ENCODE measurements at regions not wholly inside any gene's neighbourhood (a gene's known extent, or its start where the extent isn't known, plus 50 kb on each side); places are given as distances from the start of the nearest gene placed in this dataset.

- Histone ChIP-seq H3K27ac (ENCODE audit: low read depth, low read length, poor library complexity, severe bottlenecking) (no peak overlapping the region), H3K36me3 (ENCODE audit: insufficient read depth, low read length) (no peaks in the 10 kb centered on the region), H3K9me2 (ENCODE audit: insufficient read depth, low read length) (no peaks in the 10 kb centered on the region), H3K79me2 (ENCODE audit: insufficient read depth, low read depth, low read length) (no peaks in the 10 kb centered on the region), H3K4me2 (ENCODE audit: low read length) (no peak overlapping the region), H3K9me3 (ENCODE audit: low read length) (no peaks in the 10 kb centered on the region), H3K4me1 (ENCODE audit: insufficient read depth, low read length, poor library complexity, severe bottlenecking) (peaks cover 9% of the 10 kb centered on the region), H3K4me3 (ENCODE audit: low read depth, low read length, poor library complexity, severe bottlenecking) (no peak overlapping the region), H2AFZ (ENCODE audit: low read length) (no peak overlapping the region), H4K20me1 (ENCODE audit: insufficient read depth, low read length) (no peaks in the 10 kb centered on the region)
- POLR2A ChIA-PET, result interaction anchor here (0.7 kb wide), 1 partner anchor 58 kb away, joined by 4 read pairs; no protein-coding TSS in a partner anchor
- no peak for DNase-seq (ENCODE audit: low spot score)
- CTCF ChIA-PET (ENCODE audit: unreplicated experiment), result no interaction called here
- intact Hi-C loops (cut with micrococcal nuclease; ENCODE audit: unreplicated experiment), result no loop called here
- TF ChIP-seq, protein P1, sequence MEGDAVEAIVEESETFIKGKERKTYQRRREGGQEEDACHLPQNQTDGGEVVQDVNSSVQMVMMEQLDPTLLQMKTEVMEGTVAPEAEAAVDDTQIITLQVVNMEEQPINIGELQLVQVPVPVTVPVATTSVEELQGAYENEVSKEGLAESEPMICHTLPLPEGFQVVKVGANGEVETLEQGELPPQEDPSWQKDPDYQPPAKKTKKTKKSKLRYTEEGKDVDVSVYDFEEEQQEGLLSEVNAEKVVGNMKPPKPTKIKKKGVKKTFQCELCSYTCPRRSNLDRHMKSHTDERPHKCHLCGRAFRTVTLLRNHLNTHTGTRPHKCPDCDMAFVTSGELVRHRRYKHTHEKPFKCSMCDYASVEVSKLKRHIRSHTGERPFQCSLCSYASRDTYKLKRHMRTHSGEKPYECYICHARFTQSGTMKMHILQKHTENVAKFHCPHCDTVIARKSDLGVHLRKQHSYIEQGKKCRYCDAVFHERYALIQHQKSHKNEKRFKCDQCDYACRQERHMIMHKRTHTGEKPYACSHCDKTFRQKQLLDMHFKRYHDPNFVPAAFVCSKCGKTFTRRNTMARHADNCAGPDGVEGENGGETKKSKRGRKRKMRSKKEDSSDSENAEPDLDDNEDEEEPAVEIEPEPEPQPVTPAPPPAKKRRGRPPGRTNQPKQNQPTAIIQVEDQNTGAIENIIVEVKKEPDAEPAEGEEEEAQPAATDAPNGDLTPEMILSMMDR (conservative IDR thresholded peaks at IDR 0.05; ENCODE audit: low read length), result no peak
- no peak for TF ChIP-seq EZH2phosphoT487 (IDR thresholded peaks at IDR 0.05; ENCODE audit: borderline replicate concordance, low read depth, low read length)
- BruUV-seq (replicated peaks), result no TSS peak
These were observed 77.7 kb upstream of the COCH start for GRCh38 chr14:30796707-30797106.

DNA sequence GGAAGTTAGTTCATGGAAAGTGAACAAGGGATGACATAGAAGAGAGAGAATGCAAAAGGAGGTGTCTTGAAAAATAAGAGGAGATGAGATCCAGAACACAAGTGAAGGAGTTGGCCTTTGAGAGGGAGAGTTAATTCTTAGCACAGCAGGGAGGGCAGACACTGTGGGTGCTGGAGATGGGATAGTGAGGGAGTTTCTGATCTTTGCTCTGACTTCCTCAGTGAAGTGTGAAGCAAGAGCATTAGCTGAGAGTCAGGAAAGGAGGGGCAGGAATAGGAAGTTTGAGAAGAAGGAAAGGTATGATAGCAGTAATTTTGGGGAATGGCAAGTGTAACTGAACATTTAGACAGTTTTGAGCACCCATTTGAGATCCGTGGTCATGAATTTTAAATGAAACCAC is 75.8 kb upstream of the COCH start:
- no peak overlapping the region for H3K4me2 ChIP-seq (ENCODE audit: low read length)
- intact Hi-C loops (cut with micrococcal nuclease; ENCODE audit: unreplicated experiment), result no loop called here
- no peaks in the 10 kb centered on the region for H4K20me1 ChIP-seq (ENCODE audit: insufficient read depth, low read length)
- POLR2A ChIA-PET, result no interaction called here
- H3K9me3 ChIP-seq (ENCODE audit: low read length), result no peaks in the 10 kb centered on the region
- no peak overlapping the region for H3K4me3 ChIP-seq (ENCODE audit: low read depth, low read length, poor library complexity, severe bottlenecking)
- no TSS peak for BruUV-seq (replicated peaks)
- no peak overlapping the region for H2AFZ ChIP-seq (ENCODE audit: low read length)
- no peak for DNase-seq (ENCODE audit: low spot score)
- CTCF ChIA-PET (ENCODE audit: unreplicated experiment), result no interaction called here
- TF ChIP-seq EZH2phosphoT487 (IDR thresholded peaks at IDR 0.05; ENCODE audit: borderline replicate concordance, low read depth, low read length), result no peak
- TF ChIP-seq, protein P1 (conservative IDR thresholded peaks at IDR 0.05; ENCODE audit: low read length), result no peak
- no peaks in the 10 kb centered on the region for H3K79me2 ChIP-seq (ENCODE audit: insufficient read depth, low read depth, low read length)
- peaks cover 9% of the 10 kb centered on the region for H3K4me1 ChIP-seq (ENCODE audit: insufficient read depth, low read length, poor library complexity, severe bottlenecking)
- H3K27ac ChIP-seq (ENCODE audit: low read depth, low read length, poor library complexity, severe bottlenecking), result no peak overlapping the region
- no peaks in the 10 kb centered on the region for H3K9me2 ChIP-seq (ENCODE audit: insufficient read depth, low read length)
- H3K36me3 ChIP-seq (ENCODE audit: insufficient read depth, low read length), result no peaks in the 10 kb centered on the region

DNA sequence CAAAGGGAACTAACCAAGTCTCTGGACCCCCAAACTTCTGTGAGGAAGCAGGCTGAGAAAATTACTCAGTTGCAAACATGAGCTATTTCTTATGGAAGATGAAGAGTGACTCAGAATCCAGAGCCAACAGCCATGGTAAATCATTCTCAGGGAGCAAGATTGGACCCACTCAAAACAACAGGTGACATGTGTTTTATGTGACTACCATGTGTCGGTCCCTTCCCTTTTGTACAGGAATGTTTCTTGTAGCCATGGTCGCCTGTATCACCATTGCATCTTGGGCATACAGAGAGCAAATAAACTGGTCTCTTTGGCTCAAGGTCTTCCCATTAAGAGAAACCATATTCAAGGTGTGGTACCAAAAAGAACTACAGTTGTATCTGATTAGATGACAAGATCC is 75.4 kb upstream of the COCH start:
- Histone ChIP-seq H3K4me1 (ENCODE audit: insufficient read depth, low read length, poor library complexity, severe bottlenecking) (peaks cover 9% of the 10 kb centered on the region), H4K20me1 (ENCODE audit: insufficient read depth, low read length) (no peaks in the 10 kb centered on the region), H3K27ac (ENCODE audit: low read depth, low read length, poor library complexity, severe bottlenecking) (no peak overlapping the region), H3K9me2 (ENCODE audit: insufficient read depth, low read length) (no peaks in the 10 kb centered on the region), H3K4me3 (ENCODE audit: low read depth, low read length, poor library complexity, severe bottlenecking) (no peak overlapping the region), H3K9me3 (ENCODE audit: low read length) (no peaks in the 10 kb centered on the region), H3K36me3 (ENCODE audit: insufficient read depth, low read length) (no peaks in the 10 kb centered on the region), H3K4me2 (ENCODE audit: low read length) (no peak overlapping the region), H2AFZ (ENCODE audit: low read length) (no peak overlapping the region), H3K79me2 (ENCODE audit: insufficient read depth, low read depth, low read length) (no peaks in the 10 kb centered on the region)
- ChIA-PET POLR2A (no interaction called here), CTCF (ENCODE audit: unreplicated experiment) (no interaction called here)
- BruUV-seq (replicated peaks), result no TSS peak
- TF ChIP-seq EZH2phosphoT487 (IDR thresholded peaks at IDR 0.05; ENCODE audit: borderline replicate concordance, low read depth, low read length), result no peak
- DNase-seq (ENCODE audit: low spot score), result no peak
- intact Hi-C loops (cut with micrococcal nuclease; ENCODE audit: unreplicated experiment), result no loop called here

Measured in OCI-LY7 (cell line).